HCT116 (cell line): ENCODE measurements at regions not wholly inside any gene's neighbourhood (a gene's known extent, or its start where the extent isn't known, plus 50 kb on each side); places are given as distances from the start of the nearest gene placed in this dataset.

ENCODE experiments used
- CTCF ChIP-seq, 3 experiments: fragments of 200-600 bp in 1 of 3; sonication (generic) in 1 of 3; IDR thresholded peaks in 2 of 3; conservative IDR thresholded peaks in 1 of 3; 2 replicates each; pipeline ENCODE4 v1.5.1; 2012 to 2017; ENCODE audit warnings: low read depth in 2 of 3, low read length in 2 of 3, antibody characterized with exemption in 1 of 3, borderline replicate concordance in 1 of 3, control low read depth in 1 of 3, mild to moderate bottlenecking in 1 of 3, mixed read lengths in 1 of 3, mixed run types in 1 of 3, moderate library complexity in 1 of 3; ENCODE audit not compliant: insufficient read depth in 1 of 3
- ELF1 ChIP-seq: IDR thresholded peaks from 2 replicates; pipeline ENCODE4 v1.6.1; 2012; ENCODE audit warnings: low read depth, borderline replicate concordance
- EZH2 ChIP-seq: fragments of 200-600 bp; sonication (generic); IDR thresholded peaks from 2 replicates; pipeline ENCODE4 v1.6.1; 2017; ENCODE audit warnings: antibody characterized with exemption, mixed run types
- FOSL1 ChIP-seq: IDR thresholded peaks from 2 replicates; pipeline ENCODE4 v1.6.1; 2012; ENCODE audit warnings: low read depth
- JUND ChIP-seq: IDR thresholded peaks from 2 replicates; pipeline ENCODE4 v1.6.1; 2012
- POLR2A ChIP-seq: IDR thresholded peaks from 2 replicates; pipeline ENCODE4 v1.7.0; 2011; ENCODE audit warnings: borderline replicate concordance; ENCODE audit not compliant: insufficient read depth, insufficient read length; ENCODE audit errors: extremely low read depth
- POLR2AphosphoS5 ChIP-seq: IDR thresholded peaks from 2 replicates; pipeline ENCODE4 v1.6.1; 2011; ENCODE audit warnings: mild to moderate bottlenecking, low read depth, low read length, moderate library complexity
- ZFX ChIP-seq: fragments of 450-650 bp; IDR thresholded peaks from 2 replicates; pipeline ENCODE4 v1.6.1; 2017

GRCh38 chr18:28269750-28270149, 92.8 kb upstream of the CDH2 start:
- no peak for TF ChIP-seq POLR2AphosphoS5
- TF ChIP-seq EZH2 = no peak
- TF ChIP-seq CTCF (IDR thresholded peaks at IDR 0.05 in 2 of 3, conservative IDR thresholded peaks at IDR 0.05 in 1 of 3; ENCODE audit: borderline replicate concordance in 1 of 3, insufficient read depth in 1 of 3, low read depth in 2 of 3, low read length in 2 of 3) = no peak
- TF ChIP-seq POLR2A = no peak
- no peak for TF ChIP-seq ZFX
- TF ChIP-seq FOSL1 = no peak
- no peak for TF ChIP-seq ELF1
- TF ChIP-seq JUND = no peak
